ENCODE measurements at regions not wholly inside any gene's neighbourhood (a gene's known extent, or its start where the extent isn't known, plus 50 kb on each side); places are given as distances from the start of the nearest gene placed in this dataset.

DNA sequence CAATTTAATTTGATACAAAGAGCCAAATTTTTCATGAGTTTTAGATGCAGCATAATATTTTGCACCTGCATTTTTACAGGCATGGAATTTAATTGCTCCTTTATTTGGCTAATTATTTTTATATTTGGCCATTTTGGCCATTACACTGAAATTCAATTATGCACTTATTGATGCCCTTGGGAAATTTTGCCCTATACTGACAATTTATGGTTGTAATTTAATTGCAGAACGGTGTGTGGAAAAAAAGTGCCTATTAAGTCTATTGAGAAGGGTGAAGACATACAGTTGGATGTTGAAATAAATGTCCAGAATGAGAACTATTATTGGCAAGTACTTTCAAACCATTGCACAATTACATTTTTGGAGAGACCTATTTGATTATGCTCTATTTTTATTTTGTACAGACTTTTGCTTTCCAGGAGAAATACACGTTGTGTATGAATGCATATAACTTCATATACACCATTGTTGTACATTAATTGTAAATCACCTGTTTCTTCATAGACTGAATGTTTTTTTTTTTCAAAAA lies 1319.3 kb upstream of the CDH2 start:
- H3K27ac Mint-ChIP-seq: no peak overlapping the region
- TF ChIP-seq, protein P1, sequence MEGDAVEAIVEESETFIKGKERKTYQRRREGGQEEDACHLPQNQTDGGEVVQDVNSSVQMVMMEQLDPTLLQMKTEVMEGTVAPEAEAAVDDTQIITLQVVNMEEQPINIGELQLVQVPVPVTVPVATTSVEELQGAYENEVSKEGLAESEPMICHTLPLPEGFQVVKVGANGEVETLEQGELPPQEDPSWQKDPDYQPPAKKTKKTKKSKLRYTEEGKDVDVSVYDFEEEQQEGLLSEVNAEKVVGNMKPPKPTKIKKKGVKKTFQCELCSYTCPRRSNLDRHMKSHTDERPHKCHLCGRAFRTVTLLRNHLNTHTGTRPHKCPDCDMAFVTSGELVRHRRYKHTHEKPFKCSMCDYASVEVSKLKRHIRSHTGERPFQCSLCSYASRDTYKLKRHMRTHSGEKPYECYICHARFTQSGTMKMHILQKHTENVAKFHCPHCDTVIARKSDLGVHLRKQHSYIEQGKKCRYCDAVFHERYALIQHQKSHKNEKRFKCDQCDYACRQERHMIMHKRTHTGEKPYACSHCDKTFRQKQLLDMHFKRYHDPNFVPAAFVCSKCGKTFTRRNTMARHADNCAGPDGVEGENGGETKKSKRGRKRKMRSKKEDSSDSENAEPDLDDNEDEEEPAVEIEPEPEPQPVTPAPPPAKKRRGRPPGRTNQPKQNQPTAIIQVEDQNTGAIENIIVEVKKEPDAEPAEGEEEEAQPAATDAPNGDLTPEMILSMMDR (conservative IDR thresholded peaks at IDR 0.05): no peak
- no peaks in the 10 kb centered on the region for H3K9me3 Mint-ChIP-seq
- H3K27me3 Mint-ChIP-seq: no peaks in the 10 kb centered on the region
- no peak for DNase-seq (ENCODE audit: extremely low spot score, unreplicated experiment)
- H3K36me3 Mint-ChIP-seq: no peaks in the 10 kb centered on the region
- no peaks in the 10 kb centered on the region for H3K4me1 Mint-ChIP-seq (ENCODE audit: unreplicated experiment)
- no peak overlapping the region for H3K4me3 Mint-ChIP-seq

DNA sequence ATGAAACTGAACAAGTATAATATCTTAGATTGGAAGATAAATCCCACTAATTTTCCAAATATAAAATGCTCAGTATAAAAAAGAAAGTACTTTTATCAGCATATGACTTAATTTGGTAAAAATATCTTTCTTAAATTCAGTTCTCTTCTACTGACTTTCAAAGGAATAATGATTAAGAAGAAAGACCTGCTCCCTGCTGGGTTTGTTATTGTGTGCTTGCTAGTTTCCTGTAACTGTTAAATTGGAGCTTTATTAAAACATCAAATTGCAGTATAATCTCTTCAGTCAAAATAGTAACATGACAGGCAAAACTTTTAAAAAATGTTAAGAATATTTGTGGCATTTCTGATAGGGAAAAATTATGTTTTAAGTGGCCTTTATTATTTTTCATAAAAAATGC lies 1317.4 kb upstream of the CDH2 start:
- no peak overlapping the region for H3K4me3 Mint-ChIP-seq
- H3K36me3 Mint-ChIP-seq: no peaks in the 10 kb centered on the region
- H3K27me3 Mint-ChIP-seq: no peaks in the 10 kb centered on the region
- TF ChIP-seq, protein P1 (conservative IDR thresholded peaks at IDR 0.05): no peak
- no peak for DNase-seq (ENCODE audit: extremely low spot score, unreplicated experiment)
- H3K27ac Mint-ChIP-seq: no peak overlapping the region
- no peaks in the 10 kb centered on the region for H3K4me1 Mint-ChIP-seq (ENCODE audit: unreplicated experiment)
- no peaks in the 10 kb centered on the region for H3K9me3 Mint-ChIP-seq

DNA sequence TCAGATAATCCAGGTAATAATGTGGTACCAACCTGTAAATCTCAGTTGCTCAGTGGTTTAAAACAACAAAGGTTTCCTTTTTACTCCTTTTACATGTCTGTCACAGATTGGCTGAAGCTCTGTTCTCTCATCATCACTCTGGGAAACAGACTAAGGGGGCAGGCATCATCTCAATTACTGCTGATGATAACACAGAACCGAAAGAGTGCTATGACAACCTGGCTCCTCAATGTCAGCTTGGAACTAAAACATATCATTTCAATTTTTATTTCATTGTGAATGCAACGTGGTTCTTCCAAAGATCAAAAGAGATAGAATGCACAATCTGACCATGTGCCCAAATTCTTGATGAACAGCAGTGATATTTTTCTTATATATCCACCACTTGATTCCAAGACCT lies 1315.0 kb upstream of the CDH2 start:
- Mint-ChIP-seq H3K4me1 (ENCODE audit: unreplicated experiment) (no peaks in the 10 kb centered on the region), H3K4me3 (no peak overlapping the region), H3K27me3 (no peaks in the 10 kb centered on the region), H3K27ac (no peak overlapping the region), H3K9me3 (no peaks in the 10 kb centered on the region), H3K36me3 (no peaks in the 10 kb centered on the region)
- TF ChIP-seq, protein P1 (conservative IDR thresholded peaks at IDR 0.05): no peak
- DNase-seq (ENCODE audit: extremely low spot score, unreplicated experiment): no peak

DNA sequence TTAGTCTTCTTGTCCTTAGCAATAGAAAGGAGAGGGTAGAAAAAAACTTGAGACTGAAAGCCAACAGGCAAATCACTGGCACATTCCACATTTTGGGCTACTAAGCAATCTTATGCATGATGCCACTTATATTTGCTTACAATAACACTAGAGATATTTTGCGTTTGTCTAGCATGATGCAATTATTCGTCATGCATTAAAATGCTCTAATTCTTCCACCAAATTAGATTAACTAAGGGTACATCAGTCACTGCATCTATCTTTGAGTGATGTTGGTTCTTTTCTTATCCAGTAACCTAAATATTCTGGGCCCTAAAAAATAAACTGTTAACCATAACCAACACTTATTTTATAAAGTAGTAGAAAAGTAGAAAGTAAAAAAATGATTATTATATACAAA lies 1311.7 kb upstream of the CDH2 start:
- TF ChIP-seq, protein P1 (conservative IDR thresholded peaks at IDR 0.05): no peak
- Mint-ChIP-seq H3K4me3 (no peak overlapping the region), H3K36me3 (no peaks in the 10 kb centered on the region), H3K27ac (no peak overlapping the region), H3K9me3 (no peaks in the 10 kb centered on the region), H3K4me1 (ENCODE audit: unreplicated experiment) (no peaks in the 10 kb centered on the region), H3K27me3 (no peaks in the 10 kb centered on the region)
- no peak for DNase-seq (ENCODE audit: extremely low spot score, unreplicated experiment)

DNA sequence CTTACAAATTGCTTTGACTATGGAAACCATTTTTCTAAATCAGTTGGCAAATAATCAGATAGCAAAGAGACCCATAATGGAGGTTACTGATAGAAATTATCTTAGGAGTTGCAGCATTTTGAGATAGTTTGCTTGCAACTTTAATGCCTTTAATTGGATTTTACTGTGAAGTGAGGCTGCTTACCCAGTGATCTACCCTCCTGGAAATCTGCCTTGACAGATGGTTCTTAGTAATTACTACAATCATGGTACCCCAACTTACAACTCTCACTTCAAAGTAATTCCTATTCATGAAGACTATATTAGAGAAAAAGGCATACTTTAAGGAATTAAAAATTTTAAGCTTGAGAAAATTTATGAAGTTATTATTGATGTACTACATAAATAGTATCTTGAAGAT lies 1288.6 kb upstream of the CDH2 start:
- Mint-ChIP-seq H3K27me3 (no peaks in the 10 kb centered on the region), H3K4me3 (no peak overlapping the region), H3K27ac (no peak overlapping the region), H3K9me3 (no peaks in the 10 kb centered on the region), H3K36me3 (no peaks in the 10 kb centered on the region), H3K4me1 (ENCODE audit: unreplicated experiment) (no peaks in the 10 kb centered on the region)
- no peak for DNase-seq (ENCODE audit: extremely low spot score, unreplicated experiment)
- TF ChIP-seq, protein P1 (conservative IDR thresholded peaks at IDR 0.05): no peak

DNA sequence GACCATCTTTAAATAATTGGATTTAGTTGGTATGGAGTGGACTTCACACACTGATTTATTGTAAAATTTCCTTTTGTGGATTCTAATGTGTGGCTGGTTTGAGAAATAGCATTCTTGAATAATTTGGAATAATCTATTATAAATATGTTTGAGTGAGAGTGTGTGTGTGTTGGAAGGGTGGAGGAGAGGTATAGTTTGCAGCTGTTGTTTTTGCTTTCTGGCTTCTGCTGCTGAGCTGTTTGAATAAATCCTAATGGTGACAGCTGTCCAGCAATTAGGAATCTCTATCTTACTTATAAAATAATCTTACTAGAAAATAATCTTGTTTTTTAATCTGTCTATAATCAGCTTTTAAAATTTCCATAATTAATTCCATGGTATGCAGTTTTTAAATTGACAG lies 1283.0 kb upstream of the CDH2 start:
- DNase-seq (ENCODE audit: extremely low spot score, unreplicated experiment): no peak
- Mint-ChIP-seq H3K9me3 (no peaks in the 10 kb centered on the region), H3K4me1 (ENCODE audit: unreplicated experiment) (no peaks in the 10 kb centered on the region), H3K36me3 (no peaks in the 10 kb centered on the region), H3K27me3 (no peaks in the 10 kb centered on the region), H3K27ac (no peak overlapping the region), H3K4me3 (no peak overlapping the region)
- TF ChIP-seq, protein P1 (conservative IDR thresholded peaks at IDR 0.05): no peak
